ENCODE measurements at regions not wholly inside any gene's neighbourhood (a gene's known extent, or its start where the extent isn't known, plus 50 kb on each side); places are given as distances from the start of the nearest gene placed in this dataset.

- H3K27ac ChIP-seq: no peak overlapping the region
These were observed 131.1 kb downstream of the VEGFA start for GRCh38 chr6:43900916-43901732.

DNA sequence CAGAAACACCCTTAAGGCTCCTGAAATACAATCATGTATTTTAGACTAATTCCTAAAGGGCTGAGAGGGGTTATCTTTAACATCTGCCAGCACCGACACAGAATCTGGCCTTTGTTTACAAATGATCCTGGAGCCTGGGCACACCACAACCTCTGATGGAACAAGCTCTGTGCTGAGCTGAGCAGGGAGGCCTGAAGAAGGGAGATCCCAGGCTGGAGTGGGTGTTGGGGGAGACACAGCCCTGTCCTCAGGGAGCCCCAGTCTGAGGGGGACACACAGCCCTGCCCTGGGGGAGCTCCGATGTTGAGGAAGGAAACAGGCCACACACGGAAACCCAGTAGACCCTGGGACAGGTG, 130.5 kb downstream of the VEGFA start:
- H3K27ac ChIP-seq: no peak overlapping the region
- no peaks in the 10 kb centered on the region for H3K9me3 ChIP-seq (replicated peaks)
- H3K4me1 ChIP-seq: peaks cover 6% of the 10 kb centered on the region; the same call in 1 of the 2 replicates
- no peak for DNase-seq
- H3K36me3 ChIP-seq: no peaks in the 10 kb centered on the region
- no peaks in the 10 kb centered on the region for H3K27me3 ChIP-seq
- H3K4me3 ChIP-seq: no peak overlapping the region

More at GRCh38 chr6:43900916-43901732, 131.1 kb downstream of the VEGFA start:
- Histone ChIP-seq H3K36me3 (no peaks in the 10 kb centered on the region), H3K4me1 (peaks cover 6% of the 10 kb centered on the region; the same call in 1 of the 2 replicates), H3K9me3 (replicated peaks) (no peaks in the 10 kb centered on the region), H3K27me3 (no peaks in the 10 kb centered on the region), H3K4me3 (no peak overlapping the region)
- no peak for DNase-seq

DNA sequence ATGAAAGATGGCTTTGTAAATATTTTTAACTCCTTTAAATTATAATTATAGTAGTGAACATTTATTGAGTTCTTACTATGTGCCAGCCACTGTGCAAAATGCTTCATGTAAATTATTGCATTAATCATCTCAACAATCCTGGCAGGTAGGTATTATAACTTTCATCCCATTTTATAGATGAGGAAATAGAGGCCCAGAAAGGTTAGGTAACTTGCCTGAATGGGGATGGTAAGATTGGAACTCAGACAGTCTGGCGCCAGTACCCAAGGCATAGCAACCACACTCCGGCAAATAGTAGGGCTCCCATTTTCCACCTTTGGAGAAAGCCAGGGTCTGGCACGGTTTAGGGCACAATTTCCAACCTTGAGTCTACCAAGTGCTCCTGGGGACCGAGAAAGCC, 129.8 kb downstream of the VEGFA start:
- H3K27me3 ChIP-seq: no peaks in the 10 kb centered on the region
- no peak for DNase-seq
- peaks cover 6% of the 10 kb centered on the region; the same call in 1 of the 2 replicates for H3K4me1 ChIP-seq
- no peaks in the 10 kb centered on the region for H3K9me3 ChIP-seq (replicated peaks)
- H3K4me3 ChIP-seq: no peak overlapping the region
- H3K27ac ChIP-seq: no peak overlapping the region
- no peaks in the 10 kb centered on the region for H3K36me3 ChIP-seq

- no peak for DNase-seq
- Histone ChIP-seq H3K4me1 (peaks cover 6% of the 10 kb centered on the region; the same call in 1 of the 2 replicates), H3K9me3 (replicated peaks) (no peaks in the 10 kb centered on the region), H3K36me3 (no peaks in the 10 kb centered on the region), H3K27ac (no peak overlapping the region), H3K27me3 (no peaks in the 10 kb centered on the region), H3K4me3 (no peak overlapping the region)
These were observed 128.5 kb downstream of the VEGFA start for GRCh38 chr6:43898358-43899131.

GRCh38 chr6:43897571-43898302, 127.7 kb downstream of the VEGFA start:
- H3K4me3 ChIP-seq: no peak overlapping the region
- H3K4me1 ChIP-seq: peaks cover 6% of the 10 kb centered on the region; the same call in 1 of the 2 replicates
- H3K27me3 ChIP-seq: no peaks in the 10 kb centered on the region
- H3K27ac ChIP-seq: no peak overlapping the region
- no peaks in the 10 kb centered on the region for H3K9me3 ChIP-seq (replicated peaks)
- no peaks in the 10 kb centered on the region for H3K36me3 ChIP-seq
- DNase-seq: peak; percentile 52 to 61

- no peaks in the 10 kb centered on the region for H3K27me3 ChIP-seq
- H3K4me1 ChIP-seq: peaks cover 6% of the 10 kb centered on the region; the same call in 1 of the 2 replicates
- no peaks in the 10 kb centered on the region for H3K9me3 ChIP-seq (replicated peaks)
- no peak overlapping the region for H3K27ac ChIP-seq
- H3K4me3 ChIP-seq: no peak overlapping the region
- no peak for DNase-seq
- no peaks in the 10 kb centered on the region for H3K36me3 ChIP-seq
These were observed 126.6 kb downstream of the VEGFA start for GRCh38 chr6:43896329-43897255.

- H3K27me3 ChIP-seq: no peaks in the 10 kb centered on the region
- H3K27ac ChIP-seq: no peak overlapping the region
- DNase-seq: no peak
- no peak overlapping the region for H3K4me3 ChIP-seq
- peaks cover 3% of the 10 kb centered on the region; the same call in 1 of the 2 replicates for H3K4me1 ChIP-seq
- no peaks in the 10 kb centered on the region for H3K9me3 ChIP-seq (replicated peaks)
- no peaks in the 10 kb centered on the region for H3K36me3 ChIP-seq
These were observed 125.8 kb downstream of the VEGFA start for GRCh38 chr6:43895656-43896328.

GRCh38 chr6:43893073-43893472, 123.1 kb downstream of the VEGFA start:
- no peak overlapping the region for H3K4me3 ChIP-seq
- no peaks in the 10 kb centered on the region for H3K27me3 ChIP-seq
- no peaks in the 10 kb centered on the region for H3K9me3 ChIP-seq (replicated peaks)
- DNase-seq: no peak
- no peaks in the 10 kb centered on the region; the same call in 1 of the 2 replicates for H3K4me1 ChIP-seq
- no peak overlapping the region for H3K27ac ChIP-seq
- no peaks in the 10 kb centered on the region for H3K36me3 ChIP-seq

DNA sequence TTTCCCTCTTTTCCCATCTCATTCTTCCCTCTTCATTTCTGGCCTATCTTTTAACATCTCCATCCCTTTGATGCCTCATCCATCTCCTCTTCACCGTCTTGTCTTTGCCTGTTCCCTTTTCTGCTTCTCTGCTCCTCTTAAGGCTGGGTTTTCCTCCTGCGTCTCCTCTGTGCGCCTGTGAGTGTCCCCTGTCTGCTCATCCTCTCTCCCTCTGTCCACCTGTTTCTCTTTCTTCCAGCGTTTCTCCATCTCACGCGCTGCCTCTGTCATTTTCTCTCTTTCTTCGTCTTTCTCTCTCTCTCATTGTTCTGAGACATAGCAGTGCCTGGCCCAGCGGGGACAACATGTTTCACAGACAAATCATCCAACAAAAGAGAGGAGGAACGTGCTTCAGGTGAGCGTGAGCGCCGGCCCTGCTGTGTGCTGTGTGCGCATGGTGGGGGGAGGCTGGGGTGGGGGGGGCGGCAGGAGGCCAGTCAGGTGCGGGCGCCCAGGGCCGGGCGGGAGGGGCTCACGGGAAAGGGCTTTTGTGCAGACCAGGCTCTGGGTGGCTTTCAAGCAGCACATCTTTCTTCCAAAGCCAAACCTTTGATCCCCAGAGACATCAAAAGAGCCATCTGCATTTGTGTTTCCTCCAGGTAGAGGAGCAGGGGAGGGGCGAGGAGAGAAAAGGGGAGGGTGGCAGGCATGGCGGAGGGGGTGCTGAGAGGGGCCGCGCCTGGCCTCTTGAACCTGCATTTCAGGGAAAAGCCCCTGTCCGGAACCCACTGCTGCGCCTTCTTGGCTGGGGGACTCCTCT, 121.3 kb downstream of the VEGFA start:
- H3K27me3 ChIP-seq: no peaks in the 10 kb centered on the region
- H3K4me1 ChIP-seq: no peaks in the 10 kb centered on the region
- no peaks in the 10 kb centered on the region for H3K9me3 ChIP-seq (replicated peaks)
- H3K36me3 ChIP-seq: no peaks in the 10 kb centered on the region
- DNase-seq: no peak
- H3K27ac ChIP-seq: no peak overlapping the region
- H3K4me3 ChIP-seq: no peak overlapping the region

- no peak for DNase-seq
- Histone ChIP-seq H3K9me3 (replicated peaks) (no peaks in the 10 kb centered on the region), H3K4me1 (no peaks in the 10 kb centered on the region), H3K27ac (no peak overlapping the region), H3K4me3 (no peak overlapping the region), H3K36me3 (no peaks in the 10 kb centered on the region), H3K27me3 (no peaks in the 10 kb centered on the region)
These were observed 120.4 kb downstream of the VEGFA start for GRCh38 chr6:43890197-43891062.

- Histone ChIP-seq H3K4me1 (no peaks in the 10 kb centered on the region), H3K27me3 (no peaks in the 10 kb centered on the region)
These were observed 118.1 kb downstream of the VEGFA start for GRCh38 chr6:43887906-43888683.

More at GRCh38 chr6:43887906-43888683, 118.1 kb downstream of the VEGFA start:
- no peaks in the 10 kb centered on the region for H3K36me3 ChIP-seq
- DNase-seq: no peak
- no peaks in the 10 kb centered on the region for H3K9me3 ChIP-seq (replicated peaks)
- no peak overlapping the region for H3K27ac ChIP-seq
- no peak overlapping the region for H3K4me3 ChIP-seq
